Activated naive CD4-positive, alpha-beta T cell treated with anti-CD3 and anti-CD28 coated beads, Interleukin-2, amount 50 U/mL, for 72 hours (primary cell): ENCODE measurements at regions not wholly inside any gene's neighbourhood (a gene's known extent, or its start where the extent isn't known, plus 50 kb on each side); places are given as distances from the start of the nearest gene placed in this dataset.
"Not testable (repeated sequence)": the region's sequence is repeated elsewhere in the genome, so short reads cannot be mapped to it uniquely, and the experiment has no call there.

Experiments
- ATAC-seq, 2 donors: fragments of 150-1000 bp; cut with Tn5 transposase; 2 replicates each; pipeline ENCODE4 v1.10.0; 2021; ENCODE audit warnings: mild to moderate bottlenecking in 2 of 2, moderate library complexity in 2 of 2
- DNase-seq, 2 donors: peaks; one replicate each; pipeline ENCODE4 v3.0.0; 2021 to 2022; ENCODE audit warnings: low spot score in 2 of 2
- H3K27ac Mint-ChIP-seq, 2 donors: one replicate each; pipeline ENCODE4 v1.8.0; 2022; ENCODE audit warnings: mild to moderate bottlenecking in 2 of 2, mixed read lengths in 2 of 2
- H3K36me3 Mint-ChIP-seq, 2 donors: one replicate each; pipeline ENCODE4 v1.8.0; 2022; ENCODE audit warnings: mixed read lengths in 2 of 2
- H3K9me3 Mint-ChIP-seq, 2 donors: one replicate each; pipeline ENCODE4 v1.8.0; 2022; ENCODE audit warnings: mixed read lengths in 2 of 2

GRCh38 chr12:94834036-94834625, 169.4 kb downstream of the NDUFA12 start:
- Mint-ChIP-seq H3K36me3 (no peaks in the 10 kb centered on the region), H3K9me3 (no peaks in the 10 kb centered on the region), H3K27ac (peak overlapping the region in 1 of 2 donors; percentile 23)
- no peak for ATAC-seq
- no peak for DNase-seq

- no peaks in the 10 kb centered on the region for H3K9me3 Mint-ChIP-seq
- no peak overlapping the region for H3K27ac Mint-ChIP-seq
- ATAC-seq = no peak
- DNase-seq = no peak
- no peaks in the 10 kb centered on the region for H3K36me3 Mint-ChIP-seq
Observed at GRCh38 chr12:94832780-94833681, 170.5 kb downstream of the NDUFA12 start.

- peak overlapping the region in 1 of 2 donors; percentile 72 for H3K27ac Mint-ChIP-seq
- DNase-seq (no peak), ATAC-seq (peak in 1 of 2 donors; percentile 2)
- H3K9me3 Mint-ChIP-seq = no peaks in the 10 kb centered on the region
- H3K36me3 Mint-ChIP-seq = no peaks in the 10 kb centered on the region
Observed at GRCh38 chr12:94832105-94832504, 171.4 kb downstream of the NDUFA12 start.

DNA sequence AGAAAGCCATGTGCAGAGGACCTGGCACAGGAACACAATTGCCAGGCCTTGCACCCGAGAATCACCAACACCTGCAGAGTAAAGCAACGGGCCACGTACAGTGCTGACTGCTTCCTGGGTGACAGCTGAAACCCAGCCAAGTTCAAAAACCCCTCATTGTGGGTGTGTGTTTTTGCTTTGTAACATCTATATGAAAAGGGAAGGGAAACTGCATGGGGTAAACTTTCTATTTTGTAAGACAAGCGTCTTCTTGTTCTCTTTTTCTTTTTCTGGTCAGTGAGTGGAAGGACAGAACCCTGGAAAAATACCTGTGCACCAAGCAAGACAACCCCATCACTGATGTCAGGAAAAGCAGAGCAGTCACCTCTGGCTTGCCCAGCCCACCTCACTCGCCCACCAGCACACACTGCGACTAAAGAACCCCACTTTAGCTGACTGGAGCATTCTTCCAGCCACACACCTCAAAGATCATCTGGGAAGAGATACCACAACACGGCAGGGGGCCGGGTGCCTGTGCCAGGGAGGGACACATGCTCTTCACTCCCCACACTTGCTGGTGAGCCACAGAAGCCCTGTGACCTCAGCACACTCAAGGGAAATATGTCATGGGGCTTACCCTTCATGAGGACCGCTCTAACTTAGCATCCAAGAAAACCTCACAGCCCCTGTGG, 172.3 kb downstream of the NDUFA12 start:
- Mint-ChIP-seq H3K36me3 (no peaks in the 10 kb centered on the region), H3K9me3 (no peaks in the 10 kb centered on the region), H3K27ac (peak overlapping the region in 1 of 2 donors; percentile 72)
- DNase-seq (peak; percentile 20 to 61), ATAC-seq (peak; percentile 88 to 92)

- H3K36me3 Mint-ChIP-seq = no peaks in the 10 kb centered on the region
- DNase-seq (no peak), ATAC-seq (no peak)
- no peaks in the 10 kb centered on the region for H3K9me3 Mint-ChIP-seq
- no peak overlapping the region for H3K27ac Mint-ChIP-seq
Observed at GRCh38 chr12:94829552-94829951, 173.9 kb downstream of the NDUFA12 start.

- DNase-seq = no peak
- ATAC-seq = no peak
- Mint-ChIP-seq H3K36me3 (peaks cover 1 to 5% of the 10 kb centered on the region in 2 donors), H3K27ac (peak overlapping the region in 1 of 2 donors; percentile 5), H3K9me3 (peaks cover 0 to 1% of the 10 kb centered on the region in 2 donors)
Observed at GRCh38 chr12:94819011-94819410, 168.7 kb upstream of the TMCC3 start.

GRCh38 chr12:94817695-94818075, 167.3 kb upstream of the TMCC3 start:
- Mint-ChIP-seq H3K36me3 (peaks cover 6 to 14% of the 10 kb centered on the region in 2 donors), H3K9me3 (peaks cover 12 to 14% of the 10 kb centered on the region in 2 donors), H3K27ac (no peak overlapping the region)
- ATAC-seq (no peak), DNase-seq (no peak)

- ATAC-seq, DNase-seq, H3K27ac Mint-ChIP-seq: not testable (repeated sequence)
- peaks cover 6 to 18% of the 10 kb centered on the region in 2 donors for H3K36me3 Mint-ChIP-seq
- peaks cover 12 to 18% of the 10 kb centered on the region in 2 donors for H3K9me3 Mint-ChIP-seq
Observed at GRCh38 chr12:94817201-94817600, 166.8 kb upstream of the TMCC3 start.

- peaks cover 12 to 18% of the 10 kb centered on the region in 2 donors for H3K9me3 Mint-ChIP-seq
- DNase-seq, H3K27ac Mint-ChIP-seq, ATAC-seq: not testable (repeated sequence)
- peaks cover 6 to 18% of the 10 kb centered on the region in 2 donors for H3K36me3 Mint-ChIP-seq
Observed at GRCh38 chr12:94816746-94817145, 166.4 kb upstream of the TMCC3 start.

- H3K9me3 Mint-ChIP-seq = peaks cover 12 to 18% of the 10 kb centered on the region in 2 donors
- H3K36me3 Mint-ChIP-seq = peaks cover 6 to 18% of the 10 kb centered on the region in 2 donors
- DNase-seq (no peak), ATAC-seq (no peak)
- no peak overlapping the region for H3K27ac Mint-ChIP-seq
Observed at GRCh38 chr12:94815958-94816357, 165.6 kb upstream of the TMCC3 start.

- Mint-ChIP-seq H3K9me3 (peaks cover 13 to 18% of the 10 kb centered on the region in 2 donors), H3K36me3 (peaks cover 6 to 18% of the 10 kb centered on the region in 2 donors), H3K27ac (no peak overlapping the region)
- ATAC-seq (no peak), DNase-seq (no peak)
Observed at GRCh38 chr12:94815450-94815849, 165.1 kb upstream of the TMCC3 start.

GRCh38 chr12:94813314-94813713, 163.0 kb upstream of the TMCC3 start:
- H3K27ac Mint-ChIP-seq = no peak overlapping the region
- H3K36me3 Mint-ChIP-seq = peaks cover 6 to 18% of the 10 kb centered on the region in 2 donors
- H3K9me3 Mint-ChIP-seq = peaks cover 18 to 19% of the 10 kb centered on the region in 2 donors
- ATAC-seq = no peak
- DNase-seq = no peak

- DNase-seq = no peak
- ATAC-seq = no peak
- Mint-ChIP-seq H3K9me3 (peaks cover 18 to 19% of the 10 kb centered on the region in 2 donors), H3K36me3 (peaks cover 6 to 18% of the 10 kb centered on the region in 2 donors), H3K27ac (no peak overlapping the region)
Observed at GRCh38 chr12:94812345-94812744, 162.0 kb upstream of the TMCC3 start.

- ATAC-seq (no peak), DNase-seq (no peak)
- H3K27ac Mint-ChIP-seq = no peak overlapping the region
- peaks cover 18 to 19% of the 10 kb centered on the region in 2 donors for H3K9me3 Mint-ChIP-seq
- H3K36me3 Mint-ChIP-seq = peaks cover 6 to 18% of the 10 kb centered on the region in 2 donors
Observed at GRCh38 chr12:94811611-94812010, 161.3 kb upstream of the TMCC3 start.

DNA sequence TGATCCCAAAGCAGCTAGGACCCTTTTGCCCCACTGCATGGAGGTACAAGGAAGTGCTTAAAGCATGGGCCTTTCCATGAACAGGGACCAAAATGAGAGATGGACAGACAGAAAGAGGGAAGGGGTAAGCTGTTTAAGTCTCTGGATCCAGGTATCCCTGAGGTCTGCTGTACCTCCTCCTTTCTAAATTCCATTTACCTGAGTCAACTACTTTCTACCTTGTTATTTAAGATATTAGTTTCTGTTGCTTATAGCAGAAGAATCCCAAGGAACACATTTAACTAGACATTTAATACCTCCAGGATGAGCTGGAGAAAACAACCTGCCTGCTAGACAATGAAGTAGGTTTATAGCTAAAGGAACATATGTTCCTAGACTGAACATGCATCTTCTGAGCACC, 157.6 kb upstream of the TMCC3 start:
- Mint-ChIP-seq H3K36me3 (peaks cover 0 to 7% of the 10 kb centered on the region in 2 donors), H3K27ac (no peak overlapping the region), H3K9me3 (peaks cover 6 to 10% of the 10 kb centered on the region in 2 donors)
- ATAC-seq = no peak
- no peak for DNase-seq

- ATAC-seq = no peak
- no peak overlapping the region for H3K27ac Mint-ChIP-seq
- H3K9me3 Mint-ChIP-seq = peaks cover 0 to 6% of the 10 kb centered on the region in 2 donors
- H3K36me3 Mint-ChIP-seq = no peaks in the 10 kb centered on the region
- DNase-seq = no peak
Observed at GRCh38 chr12:94806617-94807016, 156.3 kb upstream of the TMCC3 start.
